ENCODE measurements at regions not wholly inside any gene's neighbourhood (a gene's known extent, or its start where the extent isn't known, plus 50 kb on each side); places are given as distances from the start of the nearest gene placed in this dataset.
A peak's percentile ranks its signal among the peaks of the same experiment; 100 is the strongest.

GRCh38 chr11:119982517-119983239 is 155.2 kb downstream of the TRIM29 start:
- POLR2A ChIA-PET: no interaction called here
- peaks cover 2 to 18% (median 13%) of the 10 kb centered on the region in 5 donors for H3K27me3 Mint-ChIP-seq
- DNase-seq (no peak), ATAC-seq (no peak)
- no peaks in the 10 kb centered on the region for H3K4me1 Mint-ChIP-seq
- H3K9me3 Mint-ChIP-seq: no peaks in the 10 kb centered on the region
- H3K27ac Mint-ChIP-seq: no peak overlapping the region
- H3K36me3 Mint-ChIP-seq: no peaks in the 10 kb centered on the region
- no peak overlapping the region for H3K4me3 Mint-ChIP-seq

- peaks cover 0 to 3% (median 0%) of the 10 kb centered on the region in 9 donors for H3K9me3 Mint-ChIP-seq
- H3K4me1 Mint-ChIP-seq: no peaks in the 10 kb centered on the region
- no peak for ATAC-seq
- no peaks in the 10 kb centered on the region for H3K36me3 Mint-ChIP-seq
- peaks cover 5 to 25% (median 17%) of the 10 kb centered on the region in 5 donors for H3K27me3 Mint-ChIP-seq
- POLR2A ChIA-PET: no interaction called here
- no peak overlapping the region for H3K4me3 Mint-ChIP-seq
- no peak for DNase-seq
- H3K27ac Mint-ChIP-seq: no peak overlapping the region
Observed at GRCh38 chr11:119980431-119980830, 157.5 kb downstream of the TRIM29 start.

DNA sequence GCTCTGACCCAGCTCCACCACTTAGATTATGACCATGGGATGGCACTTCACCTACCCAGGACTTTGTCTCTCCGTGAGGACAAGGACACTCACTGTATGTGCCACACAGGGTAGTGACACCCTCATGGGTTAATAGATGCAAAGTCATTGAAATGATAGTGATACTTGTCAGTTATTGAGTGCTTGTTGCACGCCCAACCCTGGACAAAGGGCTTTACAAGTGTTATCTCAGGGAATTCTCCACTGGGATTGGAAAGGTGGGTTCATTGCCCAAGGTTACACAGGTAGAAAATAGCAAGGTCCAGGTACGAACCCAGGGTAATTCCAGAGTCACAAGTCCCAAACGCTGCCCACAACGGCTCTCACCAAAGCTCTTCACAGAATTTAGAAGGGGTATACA is 158.2 kb downstream of the TRIM29 start:
- DNase-seq (no peak), ATAC-seq (no peak)
- Mint-ChIP-seq H3K27ac (no peak overlapping the region), H3K9me3 (peaks cover 0 to 3% (median 0%) of the 10 kb centered on the region in 9 donors), H3K4me3 (no peak overlapping the region), H3K4me1 (no peaks in the 10 kb centered on the region), H3K36me3 (no peaks in the 10 kb centered on the region), H3K27me3 (peaks cover 6 to 22% (median 18%) of the 10 kb centered on the region in 5 donors)
- POLR2A ChIA-PET: no interaction called here

DNA sequence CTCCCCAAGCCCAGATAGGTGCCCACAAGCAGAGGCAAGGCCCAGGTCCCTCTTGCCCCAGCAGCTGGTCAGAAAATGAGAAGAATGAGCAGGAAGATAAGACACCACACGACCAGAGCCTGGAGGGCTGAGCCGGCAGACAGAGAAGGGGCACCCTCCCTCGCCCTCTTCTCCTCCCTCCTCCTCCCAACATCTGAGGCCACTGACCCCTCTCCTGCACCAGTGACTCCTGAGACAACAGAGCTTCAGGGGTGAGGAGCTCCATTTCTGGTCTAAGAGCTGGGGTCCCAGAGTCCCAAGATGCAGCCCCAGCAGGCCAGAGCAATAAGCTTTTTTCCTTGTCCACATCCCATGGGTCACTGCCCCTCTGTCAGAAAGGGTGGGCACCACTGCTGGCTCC is 159.2 kb downstream of the TRIM29 start:
- Mint-ChIP-seq H3K4me3 (no peak overlapping the region), H3K27me3 (peaks cover 7 to 24% (median 15%) of the 10 kb centered on the region in 5 donors), H3K9me3 (peaks cover 0 to 3% (median 0%) of the 10 kb centered on the region in 9 donors), H3K4me1 (no peaks in the 10 kb centered on the region), H3K27ac (no peak overlapping the region), H3K36me3 (no peaks in the 10 kb centered on the region)
- ATAC-seq (no peak), DNase-seq (no peak)
- POLR2A ChIA-PET: no interaction called here

DNA sequence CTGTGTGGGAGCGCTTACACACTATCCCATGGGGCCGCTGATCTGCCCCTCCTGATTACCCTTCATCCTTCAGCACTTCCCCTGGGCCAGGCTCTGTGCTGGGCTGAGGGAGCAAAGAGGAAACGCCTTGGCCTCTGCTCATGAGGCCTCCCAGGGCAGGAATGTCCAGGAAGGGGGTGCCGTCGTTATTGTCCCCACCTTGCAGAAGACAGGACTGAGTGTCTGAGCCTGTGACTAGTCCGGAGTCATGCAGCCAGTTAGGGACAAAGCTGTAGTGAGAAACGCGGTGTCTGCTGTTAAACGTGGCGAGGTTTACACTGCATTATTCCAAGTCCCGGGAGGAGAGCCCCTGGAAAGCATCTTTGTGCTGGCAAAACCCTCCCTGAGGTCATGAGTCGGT is 160.0 kb downstream of the TRIM29 start:
- peaks cover 7 to 18% (median 15%) of the 10 kb centered on the region in 5 donors for H3K27me3 Mint-ChIP-seq
- peak overlapping the region in 1 of 10 donors; percentile 9 for H3K27ac Mint-ChIP-seq
- no peaks in the 10 kb centered on the region for H3K4me1 Mint-ChIP-seq

DNA sequence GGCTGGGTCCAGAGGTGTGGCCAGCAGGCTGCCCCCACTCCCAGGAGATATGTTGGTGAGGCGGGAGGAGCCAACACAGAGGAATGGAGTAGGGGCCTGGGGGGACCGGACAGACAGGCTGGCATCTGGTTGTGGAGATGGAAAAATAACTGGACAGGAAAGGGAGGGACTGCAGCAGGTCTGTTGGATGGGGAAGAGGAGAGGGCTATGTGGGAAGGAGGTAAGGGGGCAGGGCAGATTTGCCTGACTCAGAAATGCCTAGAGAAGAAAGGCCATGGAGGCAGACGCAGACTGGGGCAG is 160.4 kb downstream of the TRIM29 start:
- no peaks in the 10 kb centered on the region for H3K4me1 Mint-ChIP-seq
- H3K9me3 Mint-ChIP-seq: peaks cover 0 to 3% (median 0%) of the 10 kb centered on the region in 9 donors

More for the DNA sequence above, 160.0 kb downstream of the TRIM29 start:
- DNase-seq (no peak), ATAC-seq (no peak)
- Mint-ChIP-seq H3K4me3 (no peak overlapping the region), H3K9me3 (peaks cover 0 to 3% (median 0%) of the 10 kb centered on the region in 9 donors), H3K36me3 (peaks cover 0 to 2% (median 0%) of the 10 kb centered on the region in 3 donors)
- POLR2A ChIA-PET: no interaction called here

DNA sequence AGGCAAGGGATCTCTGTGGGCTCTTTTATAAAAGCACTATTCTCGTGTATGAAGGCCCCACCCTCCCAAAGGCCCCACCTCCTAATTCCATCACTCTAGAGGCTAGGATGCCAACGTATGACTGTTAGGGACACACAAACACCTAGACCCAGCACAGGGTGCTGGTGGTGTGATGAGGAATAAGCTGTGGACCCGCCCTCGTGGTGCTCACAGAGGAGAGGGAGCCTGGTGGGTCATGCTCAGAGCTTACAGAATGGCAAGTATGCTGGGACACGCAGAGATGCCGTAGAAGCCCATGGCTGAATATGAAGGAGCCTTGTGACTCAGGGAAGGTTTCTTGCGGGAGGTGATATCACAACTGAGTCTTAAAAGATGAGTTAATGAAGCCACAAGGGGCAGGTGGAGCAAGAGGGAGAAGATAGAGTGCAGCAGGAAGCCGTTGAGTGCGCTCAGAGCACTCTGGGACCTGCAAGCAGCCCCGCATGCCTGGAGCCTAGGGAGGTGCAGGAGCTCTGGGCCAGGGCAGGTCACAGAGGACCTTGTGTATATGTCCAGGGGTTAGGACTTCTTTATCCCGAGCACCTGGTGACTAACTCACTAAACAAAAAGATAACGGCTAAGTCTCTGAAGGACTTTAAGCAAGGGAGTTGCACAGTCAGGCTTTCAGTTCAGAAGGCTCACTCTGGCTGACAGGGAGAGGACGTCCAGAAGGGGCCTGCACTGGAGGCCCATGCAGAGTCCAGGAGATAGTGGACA is 160.9 kb downstream of the TRIM29 start:
- H3K4me1 Mint-ChIP-seq: no peaks in the 10 kb centered on the region
- peaks cover 0 to 5% (median 0%) of the 10 kb centered on the region in 3 donors for H3K36me3 Mint-ChIP-seq
- no peak overlapping the region for H3K27ac Mint-ChIP-seq
- ATAC-seq (no peak), DNase-seq (no peak)
- H3K9me3 Mint-ChIP-seq: peaks cover 0 to 3% (median 0%) of the 10 kb centered on the region in 9 donors
- POLR2A ChIA-PET: no interaction called here
- no peak overlapping the region for H3K4me3 Mint-ChIP-seq
- peaks cover 7 to 19% (median 17%) of the 10 kb centered on the region in 5 donors for H3K27me3 Mint-ChIP-seq

More for the DNA sequence above, 160.4 kb downstream of the TRIM29 start:
- POLR2A ChIA-PET: no interaction called here
- ATAC-seq (no peak), DNase-seq (no peak)
- H3K27ac Mint-ChIP-seq: no peak overlapping the region
- peaks cover 7 to 18% (median 17%) of the 10 kb centered on the region in 5 donors for H3K27me3 Mint-ChIP-seq
- no peak overlapping the region for H3K4me3 Mint-ChIP-seq
- peaks cover 0 to 5% (median 0%) of the 10 kb centered on the region in 3 donors for H3K36me3 Mint-ChIP-seq

GRCh38 chr11:119975561-119976152 is 162.3 kb downstream of the TRIM29 start:
- Mint-ChIP-seq H3K4me3 (no peak overlapping the region), H3K4me1 (no peaks in the 10 kb centered on the region), H3K9me3 (peaks cover 0 to 4% (median 0%) of the 10 kb centered on the region in 9 donors), H3K36me3 (peaks cover 0 to 5% (median 0%) of the 10 kb centered on the region in 3 donors), H3K27ac (no peak overlapping the region), H3K27me3 (peaks cover 7 to 22% (median 17%) of the 10 kb centered on the region in 5 donors)
- ATAC-seq (no peak), DNase-seq (no peak)
- POLR2A ChIA-PET: no interaction called here

GRCh38 chr11:119974467-119974866 is 163.4 kb downstream of the TRIM29 start:
- DNase-seq (no peak), ATAC-seq (no peak)
- POLR2A ChIA-PET: no interaction called here
- peaks cover 8 to 31% (median 17%) of the 10 kb centered on the region in 5 donors for H3K27me3 Mint-ChIP-seq
- H3K9me3 Mint-ChIP-seq: peaks cover 0 to 4% (median 0%) of the 10 kb centered on the region in 9 donors
- H3K4me1 Mint-ChIP-seq: no peaks in the 10 kb centered on the region
- H3K36me3 Mint-ChIP-seq: peaks cover 0 to 5% (median 0%) of the 10 kb centered on the region in 3 donors
- no peak overlapping the region for H3K27ac Mint-ChIP-seq
- no peak overlapping the region for H3K4me3 Mint-ChIP-seq

- no peak overlapping the region for H3K4me3 Mint-ChIP-seq
- H3K36me3 Mint-ChIP-seq: peaks cover 0 to 5% (median 0%) of the 10 kb centered on the region in 3 donors
- H3K27me3 Mint-ChIP-seq: peaks cover 8 to 31% (median 17%) of the 10 kb centered on the region in 5 donors
- peak overlapping the region in 1 of 10 donors; percentile 47 for H3K27ac Mint-ChIP-seq
- DNase-seq (no peak), ATAC-seq (no peak)
- POLR2A ChIA-PET: no interaction called here
- H3K9me3 Mint-ChIP-seq: peaks cover 0 to 4% (median 0%) of the 10 kb centered on the region in 9 donors
- no peaks in the 10 kb centered on the region for H3K4me1 Mint-ChIP-seq
Observed at GRCh38 chr11:119974051-119974450, 163.9 kb downstream of the TRIM29 start.

- Mint-ChIP-seq H3K4me3 (no peak overlapping the region), H3K36me3 (peaks cover 0 to 5% (median 0%) of the 10 kb centered on the region in 3 donors), H3K27me3 (peaks cover 8 to 28% (median 10%) of the 10 kb centered on the region in 5 donors), H3K4me1 (no peaks in the 10 kb centered on the region), H3K9me3 (peaks cover 0 to 4% (median 0%) of the 10 kb centered on the region in 9 donors), H3K27ac (no peak overlapping the region)
- DNase-seq: no peak
- no peak for ATAC-seq
- POLR2A ChIA-PET: no interaction called here
Observed at GRCh38 chr11:119972281-119972680, 165.6 kb downstream of the TRIM29 start.

GRCh38 chr11:119970555-119971304 is 167.2 kb downstream of the TRIM29 start:
- DNase-seq (no peak), ATAC-seq (no peak)
- H3K4me3 Mint-ChIP-seq: no peak overlapping the region
- no peaks in the 10 kb centered on the region for H3K4me1 Mint-ChIP-seq
- peaks cover 0 to 4% (median 0%) of the 10 kb centered on the region in 9 donors for H3K9me3 Mint-ChIP-seq
- H3K27ac Mint-ChIP-seq: no peak overlapping the region
- POLR2A ChIA-PET: no interaction called here
- H3K27me3 Mint-ChIP-seq: peaks cover 0 to 22% (median 8%) of the 10 kb centered on the region in 5 donors
- H3K36me3 Mint-ChIP-seq: peaks cover 0 to 5% (median 0%) of the 10 kb centered on the region in 3 donors

Data from naive thymus-derived CD8-positive, alpha-beta T cell (primary cell).